MM.1S (cell line): ENCODE measurements at regions not wholly inside any gene's neighbourhood (a gene's known extent, or its start where the extent isn't known, plus 50 kb on each side); places are given as distances from the start of the nearest gene placed in this dataset.

ENCODE experiments used
- DNase-seq: peaks from one replicate; pipeline ENCODE4 v3.0.0-alpha.2; 2015
- H2AFZ ChIP-seq: fragments of 300-600 bp; sonication (generic); 2 replicates; pipeline ENCODE4 v1.6.0; 2016; ENCODE audit warnings: antibody characterized with exemption, low read length
- H3F3A ChIP-seq: fragments of 300-600 bp; sonication (generic); 2 replicates; pipeline ENCODE4 v1.6.1; 2016; ENCODE audit warnings: mild to moderate bottlenecking, antibody characterized with exemption, low read length, moderate library complexity, mixed read lengths; ENCODE audit not compliant: insufficient read depth
- H3K27ac ChIP-seq: fragments of 300-600 bp; sonication (generic); 2 replicates; pipeline ENCODE4 v1.5.1; 2016; ENCODE audit warnings: mild to moderate bottlenecking, low read length
- H3K27me3 ChIP-seq: fragments of 300-600 bp; sonication (generic); replicated peaks from 2 replicates; pipeline ENCODE4 v1.6.0; 2016; ENCODE audit warnings: low read length; ENCODE audit not compliant: insufficient read depth
- H3K36me3 ChIP-seq: fragments of 300-600 bp; sonication (generic); replicated peaks from 2 replicates; pipeline ENCODE4 v1.6.1; 2016; ENCODE audit warnings: mild to moderate bottlenecking, low read length, mixed read lengths; ENCODE audit not compliant: insufficient read depth
- H3K4me1 ChIP-seq: fragments of 300-600 bp; sonication (generic); 2 replicates; pipeline ENCODE4 v1.6.1; 2016; ENCODE audit warnings: low read length, mixed read lengths
- H3K4me2 ChIP-seq: fragments of 300-600 bp; sonication (generic); 2 replicates; pipeline ENCODE4 v1.6.0; 2016; ENCODE audit warnings: low read depth, low read length
- H3K4me3 ChIP-seq: fragments of 300-600 bp; sonication (generic); 2 replicates; pipeline ENCODE4 v1.5.1; 2016; ENCODE audit warnings: low read length, mixed read lengths
- H3K79me2 ChIP-seq: fragments of 300-600 bp; sonication (generic); 2 replicates; pipeline ENCODE4 v1.6.1; 2016; ENCODE audit warnings: mixed run types, low read length, mixed read lengths
- H3K9ac ChIP-seq: fragments of 300-600 bp; sonication (generic); 2 replicates; pipeline ENCODE4 v1.6.1; 2016; ENCODE audit warnings: low read length, mixed read lengths
- H3K9me2 ChIP-seq: fragments of 300-600 bp; sonication (generic); replicated peaks from 2 replicates; pipeline ENCODE4 v1.6.1; 2016; ENCODE audit warnings: mild to moderate bottlenecking, low read length, mixed read lengths; ENCODE audit not compliant: insufficient read depth
- H3K9me3 ChIP-seq: fragments of 300-600 bp; sonication (generic); replicated peaks from 2 replicates; pipeline ENCODE4 v1.6.1; 2016; ENCODE audit warnings: mild to moderate bottlenecking, low read length, mixed read lengths; ENCODE audit not compliant: insufficient read depth
- H4K20me1 ChIP-seq: fragments of 300-600 bp; sonication (generic); 2 replicates; pipeline ENCODE4 v1.6.1; 2016; ENCODE audit warnings: mild to moderate bottlenecking, low read length, moderate library complexity, mixed read lengths; ENCODE audit not compliant: insufficient read depth
- CTCF ChIP-seq: fragments of 300-600 bp; sonication (generic); IDR thresholded peaks from 2 replicates; pipeline ENCODE4 v1.5.1; 2016; ENCODE audit warnings: antibody characterized with exemption, low read length, mixed read lengths
- EZH2 ChIP-seq: fragments of 300-600 bp; sonication (generic); optimal IDR thresholded peaks from 2 replicates; pipeline ENCODE3; 2017; ENCODE audit warnings: low read depth, mild to moderate bottlenecking, antibody characterized with exemption, low read length, mixed read lengths
- EZH2phosphoT487 ChIP-seq: fragments of 300-600 bp; sonication (generic); IDR thresholded peaks from 2 replicates; pipeline ENCODE4 v1.6.1; 2018; ENCODE audit warnings: antibody characterized with exemption, low read length

DNA sequence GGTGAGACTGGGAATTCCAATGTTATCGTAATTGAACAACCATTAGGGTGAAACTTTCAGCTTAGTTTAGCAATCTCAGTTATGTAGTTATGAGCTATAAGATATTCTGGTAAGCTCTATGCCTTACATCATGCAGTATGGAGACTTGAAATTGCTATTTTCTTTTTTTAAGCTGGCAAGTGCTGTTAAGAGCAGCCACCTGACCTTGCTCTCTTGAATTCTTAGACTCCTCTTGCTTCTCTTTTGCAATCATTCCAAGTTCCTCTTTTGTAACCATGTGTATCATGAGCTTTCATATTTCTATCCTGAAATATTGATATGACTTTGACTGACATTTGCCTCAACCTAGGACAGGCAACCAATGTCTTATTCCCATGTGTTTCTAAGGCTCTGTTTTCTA lies 446.3 kb upstream of the SLC35B3 start:
- Histone ChIP-seq H3K79me2 (no peaks in the 10 kb centered on the region), H3K4me3 (no peak overlapping the region), H3K36me3 (no peaks in the 10 kb centered on the region), H3K27ac (no peak overlapping the region), H3K27me3 (no peaks in the 10 kb centered on the region), H3F3A (no peaks in the 10 kb centered on the region), H3K9me2 (no peaks in the 10 kb centered on the region), H3K4me1 (no peaks in the 10 kb centered on the region), H3K4me2 (no peak overlapping the region), H2AFZ (no peak overlapping the region), H4K20me1 (no peaks in the 10 kb centered on the region), H3K9me3 (no peaks in the 10 kb centered on the region), H3K9ac (no peak overlapping the region)
- no peak for TF ChIP-seq EZH2phosphoT487
- no peak for TF ChIP-seq CTCF
- TF ChIP-seq EZH2 = no peak
- no peak for DNase-seq

GRCh38 chr6:8879334-8879733 lies 444.0 kb upstream of the SLC35B3 start:
- no peaks in the 10 kb centered on the region for H3K9me3 ChIP-seq
- H3K36me3 ChIP-seq = no peaks in the 10 kb centered on the region
- H3K79me2 ChIP-seq = no peaks in the 10 kb centered on the region
- TF ChIP-seq EZH2phosphoT487 = no peak
- no peak for TF ChIP-seq EZH2
- TF ChIP-seq CTCF = no peak
- H4K20me1 ChIP-seq = no peaks in the 10 kb centered on the region
- no peak overlapping the region for H3K4me2 ChIP-seq
- H2AFZ ChIP-seq = no peak overlapping the region
- H3K9ac ChIP-seq = no peak overlapping the region
- H3K9me2 ChIP-seq = no peaks in the 10 kb centered on the region
- H3K4me1 ChIP-seq = no peaks in the 10 kb centered on the region
- H3K27ac ChIP-seq = no peak overlapping the region
- H3F3A ChIP-seq = no peaks in the 10 kb centered on the region
- DNase-seq = no peak
- no peaks in the 10 kb centered on the region for H3K27me3 ChIP-seq
- no peak overlapping the region for H3K4me3 ChIP-seq

GRCh38 chr6:8875986-8876385 lies 440.6 kb upstream of the SLC35B3 start:
- H3K9me3 ChIP-seq = no peaks in the 10 kb centered on the region
- no peak overlapping the region for H3K9ac ChIP-seq
- no peak overlapping the region for H3K4me2 ChIP-seq
- no peaks in the 10 kb centered on the region for H4K20me1 ChIP-seq
- H3K36me3 ChIP-seq = no peaks in the 10 kb centered on the region
- no peaks in the 10 kb centered on the region for H3F3A ChIP-seq
- no peaks in the 10 kb centered on the region for H3K27me3 ChIP-seq
- no peaks in the 10 kb centered on the region for H3K4me1 ChIP-seq
- H3K9me2 ChIP-seq = no peaks in the 10 kb centered on the region
- H3K27ac ChIP-seq = no peak overlapping the region
- no peak overlapping the region for H2AFZ ChIP-seq
- no peaks in the 10 kb centered on the region for H3K79me2 ChIP-seq
- no peak overlapping the region for H3K4me3 ChIP-seq
- DNase-seq = no peak
- no peak for TF ChIP-seq EZH2
- no peak for TF ChIP-seq CTCF
